ENCODE measurements at regions not wholly inside any gene's neighbourhood (a gene's known extent, or its start where the extent isn't known, plus 50 kb on each side); places are given as distances from the start of the nearest gene placed in this dataset.
A peak's percentile ranks its signal among the peaks of the same experiment; 100 is the strongest.

DNA sequence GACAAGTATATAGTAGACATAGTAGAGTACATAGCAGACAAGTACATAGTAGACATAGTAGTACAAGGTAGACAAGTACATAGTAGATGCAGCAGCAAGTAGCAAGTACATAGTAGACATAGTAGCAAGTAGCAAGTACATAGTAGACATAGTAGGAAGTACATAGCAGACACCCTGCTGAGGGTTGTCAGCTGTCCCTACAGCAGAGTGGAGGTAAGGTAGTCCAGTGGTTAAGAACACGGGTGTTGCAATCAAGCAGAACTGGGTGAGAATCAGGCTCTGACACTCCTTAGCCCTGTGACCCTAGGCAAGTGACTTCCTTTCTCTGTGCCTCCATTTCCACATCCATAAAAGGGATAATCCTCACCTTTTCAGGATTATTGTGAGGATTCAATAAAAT, 94.7 kb downstream of the NOG start:
- H4K91ac ChIP-seq (ENCODE audit: low read depth, low read length, poor library complexity): no peak overlapping the region
- H3K79me1 ChIP-seq (ENCODE audit: low read depth, low read length): no peaks in the 10 kb centered on the region
- H3K4me1 ChIP-seq (ENCODE audit: control insufficient read depth in 2 of 2, insufficient read depth in 1 of 2, low read depth in 1 of 2, low read length in 2 of 2): no peaks in the 10 kb centered on the region
- no peak overlapping the region for H2BK120ac ChIP-seq (ENCODE audit: low read depth, low read length)
- no peak overlapping the region for H3K18ac ChIP-seq (ENCODE audit: low read length)
- no peaks in the 10 kb centered on the region for H3K9me3 ChIP-seq (replicated peaks in 1 of 2; ENCODE audit: control insufficient read depth in 2 of 2, insufficient read depth in 1 of 2, low read depth in 1 of 2, low read length in 2 of 2)
- H3K27me3 ChIP-seq (ENCODE audit: control insufficient read depth in 3 of 3, insufficient read depth in 3 of 3, low read depth in 1 of 3, low read length in 3 of 3): peaks cover 0 to 6% (median 0%) of the 10 kb centered on the region in 3 experiments
- no peak overlapping the region for H2BK5ac ChIP-seq (ENCODE audit: low read length)
- no peak overlapping the region for H2BK12ac ChIP-seq (ENCODE audit: low read length)
- no peak overlapping the region for H3K4ac ChIP-seq (ENCODE audit: low read length)
- H2AFZ ChIP-seq (ENCODE audit: low read length): no peak overlapping the region
- H3K4me3 ChIP-seq (ENCODE audit: low read length in 2 of 2): no peak overlapping the region
- no peak for DNase-seq (ENCODE audit: low spot score)
- no CpG with 5 or more reads among the region's 1 CpG for WGBS, 2 donors (ENCODE audit: extremely low coverage in 2 of 2, insufficient read length in 2 of 2, insufficient replicate concordance in 1 of 2)
- H3K14ac ChIP-seq (ENCODE audit: low read length): no peak overlapping the region
- no peak overlapping the region for H3K9ac ChIP-seq (ENCODE audit: low read depth, low read length, poor library complexity)
- no peaks in the 10 kb centered on the region for H3K36me3 ChIP-seq (replicated peaks in 1 of 2; ENCODE audit: control insufficient read depth in 2 of 2, insufficient read depth in 2 of 2, low read length in 2 of 2)
- no peak overlapping the region for H2AK5ac ChIP-seq (ENCODE audit: low read depth, low read length)
- H4K8ac ChIP-seq (ENCODE audit: low read depth, low read length): no peak overlapping the region
- no peak overlapping the region for H2BK15ac ChIP-seq (ENCODE audit: low read length)
- H3K4me2 ChIP-seq (ENCODE audit: insufficient read depth, low read length, poor library complexity, severe bottlenecking): no peak overlapping the region
- H3K23ac ChIP-seq (ENCODE audit: low read depth, low read length, poor library complexity): no peak overlapping the region
- no peak overlapping the region for H3K27ac ChIP-seq (replicated peaks; ENCODE audit: low read length)

DNA sequence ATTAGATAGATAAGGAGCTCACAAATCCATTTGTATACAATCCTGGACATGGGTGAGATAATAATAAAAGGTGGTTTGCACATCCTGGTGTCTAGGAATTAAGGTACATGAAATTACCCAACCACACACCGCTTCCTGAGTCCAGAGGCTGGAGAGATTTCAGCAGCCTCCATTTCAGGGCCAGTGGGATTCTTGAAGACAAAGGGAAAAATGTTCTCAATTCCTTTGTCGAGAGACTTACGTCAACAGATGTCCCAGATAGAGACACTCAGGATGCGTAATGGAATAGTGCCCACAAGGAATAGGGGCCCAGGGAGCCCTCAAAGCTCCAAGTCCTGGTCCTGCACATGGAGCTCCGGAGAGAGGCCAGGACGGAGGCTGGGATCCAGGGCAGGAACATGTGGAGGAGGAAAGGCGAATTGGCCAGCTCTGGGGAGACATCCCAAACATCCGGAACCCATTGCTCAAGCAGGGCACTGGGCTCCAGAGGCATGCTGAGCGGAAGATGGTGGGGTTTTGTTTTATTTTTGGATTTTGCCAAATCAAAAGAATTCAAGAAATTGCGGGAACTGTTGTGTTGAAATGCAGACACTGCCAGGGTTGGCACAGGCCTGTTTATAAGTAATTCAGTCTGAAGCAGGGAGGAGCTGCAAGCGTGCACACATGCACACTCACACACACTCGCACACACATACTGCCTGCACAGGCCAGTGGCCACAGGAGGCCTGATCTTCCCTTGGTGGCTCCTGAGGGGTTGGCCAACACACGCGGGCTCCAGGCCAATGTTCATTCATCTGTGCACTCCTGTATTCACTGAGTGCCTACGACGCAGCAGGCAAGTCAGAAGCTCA, 97.2 kb downstream of the NOG start:
- DNase-seq (ENCODE audit: low spot score): no peak
- Histone ChIP-seq H3K4me1 (ENCODE audit: control insufficient read depth in 2 of 2, insufficient read depth in 1 of 2, low read depth in 1 of 2, low read length in 2 of 2) (no peaks in the 10 kb centered on the region), H3K14ac (ENCODE audit: low read length) (no peak overlapping the region), H3K36me3 (replicated peaks in 1 of 2; ENCODE audit: control insufficient read depth in 2 of 2, insufficient read depth in 2 of 2, low read length in 2 of 2) (no peaks in the 10 kb centered on the region), H2AFZ (ENCODE audit: low read length) (no peak overlapping the region), H2BK12ac (ENCODE audit: low read length) (no peak overlapping the region), H3K4ac (ENCODE audit: low read length) (no peak overlapping the region), H3K9ac (ENCODE audit: low read depth, low read length, poor library complexity) (no peak overlapping the region), H2BK5ac (ENCODE audit: low read length) (no peak overlapping the region), H2AK5ac (ENCODE audit: low read depth, low read length) (no peak overlapping the region), H3K18ac (ENCODE audit: low read length) (peak overlapping the region; percentile 54), H3K4me3 (ENCODE audit: low read length in 2 of 2) (no peak overlapping the region), H3K27ac (replicated peaks; ENCODE audit: low read length) (no peak overlapping the region), H4K8ac (ENCODE audit: low read depth, low read length) (no peak overlapping the region), H2BK15ac (ENCODE audit: low read length) (no peak overlapping the region), H2BK120ac (ENCODE audit: low read depth, low read length) (no peak overlapping the region), H3K4me2 (ENCODE audit: insufficient read depth, low read length, poor library complexity, severe bottlenecking) (no peak overlapping the region), H3K9me3 (replicated peaks in 1 of 2; ENCODE audit: control insufficient read depth in 2 of 2, insufficient read depth in 1 of 2, low read depth in 1 of 2, low read length in 2 of 2) (no peaks in the 10 kb centered on the region), H3K23ac (ENCODE audit: low read depth, low read length, poor library complexity) (no peak overlapping the region), H3K27me3 (ENCODE audit: control insufficient read depth in 3 of 3, insufficient read depth in 3 of 3, low read depth in 1 of 3, low read length in 3 of 3) (peaks cover 0 to 3% (median 0%) of the 10 kb centered on the region in 3 experiments), H4K91ac (ENCODE audit: low read depth, low read length, poor library complexity) (no peak overlapping the region), H3K79me1 (ENCODE audit: low read depth, low read length) (no peaks in the 10 kb centered on the region)
- no CpG with 5 or more reads among the region's 16 CpGs for WGBS, 2 donors (ENCODE audit: extremely low coverage in 2 of 2, insufficient read length in 2 of 2, insufficient replicate concordance in 1 of 2)

DNA sequence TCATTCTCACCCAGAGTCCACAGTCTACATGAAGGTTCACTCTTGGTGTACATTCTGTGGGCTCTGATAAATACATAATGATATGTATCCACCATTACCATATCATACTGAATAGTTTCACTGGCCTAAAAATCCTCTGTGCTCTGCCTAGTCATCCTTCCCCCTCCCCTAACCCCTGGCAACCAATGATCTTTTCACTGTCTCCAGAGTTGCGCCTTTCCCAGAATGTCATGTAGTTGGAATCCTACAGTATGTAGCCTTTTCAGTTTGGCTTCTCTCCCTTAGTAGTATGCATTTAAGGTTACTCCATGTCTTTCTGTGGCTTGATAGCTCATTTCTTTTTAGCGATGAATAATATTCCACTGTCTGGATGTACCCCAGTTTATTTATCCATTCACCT, 101.3 kb downstream of the NOG start:
- H2BK12ac ChIP-seq (ENCODE audit: low read length): no peak overlapping the region
- H3K18ac ChIP-seq (ENCODE audit: low read length): no peak overlapping the region

DNA sequence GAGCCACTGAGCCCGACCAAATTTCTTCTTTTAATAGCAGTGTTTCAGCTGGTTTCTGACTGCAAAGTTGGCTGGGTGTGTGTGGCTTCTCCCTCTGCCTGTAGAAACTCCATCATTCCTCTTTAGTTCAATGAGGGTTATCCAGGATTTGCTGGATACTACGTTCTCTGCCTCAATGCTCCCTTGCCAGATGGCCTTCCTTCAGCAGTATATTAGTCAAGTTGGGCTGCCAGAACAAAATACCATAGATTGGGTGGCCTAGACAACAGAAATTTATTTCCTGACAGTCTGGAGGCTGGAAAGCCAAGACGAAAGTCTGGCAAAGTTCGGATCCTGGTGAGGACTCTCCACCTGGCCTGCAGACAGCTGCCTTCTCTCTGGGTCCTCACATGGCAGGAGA, 103.7 kb downstream of the NOG start:
- H2BK5ac ChIP-seq (ENCODE audit: low read length): no peak overlapping the region
- no CpG with 5 or more reads among the region's 4 CpGs for WGBS, 2 donors (ENCODE audit: extremely low coverage in 2 of 2, insufficient read length in 2 of 2, insufficient replicate concordance in 1 of 2)

More for the DNA sequence above, 101.3 kb downstream of the NOG start:
- peaks cover 0 to 6% of the 10 kb centered on the region in 2 donors for H3K4me1 ChIP-seq (ENCODE audit: control insufficient read depth in 2 of 2, insufficient read depth in 1 of 2, low read depth in 1 of 2, low read length in 2 of 2)
- no peaks in the 10 kb centered on the region for H3K36me3 ChIP-seq (replicated peaks in 1 of 2; ENCODE audit: control insufficient read depth in 2 of 2, insufficient read depth in 2 of 2, low read length in 2 of 2)
- H3K4me2 ChIP-seq (ENCODE audit: insufficient read depth, low read length, poor library complexity, severe bottlenecking): no peak overlapping the region
- no peak overlapping the region for H3K27ac ChIP-seq (replicated peaks; ENCODE audit: low read length)
- H3K27me3 ChIP-seq (ENCODE audit: control insufficient read depth in 3 of 3, insufficient read depth in 3 of 3, low read depth in 1 of 3, low read length in 3 of 3): peaks cover 0 to 9% (median 0%) of the 10 kb centered on the region in 3 experiments
- no peak overlapping the region for H3K9ac ChIP-seq (ENCODE audit: low read depth, low read length, poor library complexity)
- H3K9me3 ChIP-seq (replicated peaks in 1 of 2; ENCODE audit: control insufficient read depth in 2 of 2, insufficient read depth in 1 of 2, low read depth in 1 of 2, low read length in 2 of 2): no peaks in the 10 kb centered on the region
- no peak overlapping the region for H2BK120ac ChIP-seq (ENCODE audit: low read depth, low read length)
- no peak overlapping the region for H3K23ac ChIP-seq (ENCODE audit: low read depth, low read length, poor library complexity)
- no peak overlapping the region for H4K91ac ChIP-seq (ENCODE audit: low read depth, low read length, poor library complexity)
- H2AFZ ChIP-seq (ENCODE audit: low read length): no peak overlapping the region
- H3K4me3 ChIP-seq (ENCODE audit: low read length in 2 of 2): no peak overlapping the region
- H3K4ac ChIP-seq (ENCODE audit: low read length): no peak overlapping the region
- no peak for DNase-seq (ENCODE audit: low spot score)
- WGBS, 2 donors (ENCODE audit: extremely low coverage in 2 of 2, insufficient read length in 2 of 2, insufficient replicate concordance in 1 of 2): no CpG with 5 or more reads among the region's 2 CpGs
- no peak overlapping the region for H2BK5ac ChIP-seq (ENCODE audit: low read length)
- no peak overlapping the region for H2AK5ac ChIP-seq (ENCODE audit: low read depth, low read length)
- H2BK15ac ChIP-seq (ENCODE audit: low read length): no peak overlapping the region
- no peaks in the 10 kb centered on the region for H3K79me1 ChIP-seq (ENCODE audit: low read depth, low read length)
- H3K14ac ChIP-seq (ENCODE audit: low read length): no peak overlapping the region
- no peak overlapping the region for H4K8ac ChIP-seq (ENCODE audit: low read depth, low read length)

More for the DNA sequence above, 103.7 kb downstream of the NOG start:
- Histone ChIP-seq H3K18ac (ENCODE audit: low read length) (no peak overlapping the region), H2AK5ac (ENCODE audit: low read depth, low read length) (no peak overlapping the region), H3K79me1 (ENCODE audit: low read depth, low read length) (no peaks in the 10 kb centered on the region), H3K9me3 (replicated peaks in 1 of 2; ENCODE audit: control insufficient read depth in 2 of 2, insufficient read depth in 1 of 2, low read depth in 1 of 2, low read length in 2 of 2) (no peaks in the 10 kb centered on the region), H3K4ac (ENCODE audit: low read length) (no peak overlapping the region), H3K9ac (ENCODE audit: low read depth, low read length, poor library complexity) (no peak overlapping the region), H3K4me3 (ENCODE audit: low read length in 2 of 2) (no peak overlapping the region), H4K91ac (ENCODE audit: low read depth, low read length, poor library complexity) (no peak overlapping the region), H3K4me1 (ENCODE audit: control insufficient read depth in 2 of 2, insufficient read depth in 1 of 2, low read depth in 1 of 2, low read length in 2 of 2) (peaks cover 0 to 10% of the 10 kb centered on the region in 2 donors), H3K23ac (ENCODE audit: low read depth, low read length, poor library complexity) (no peak overlapping the region), H2BK120ac (ENCODE audit: low read depth, low read length) (no peak overlapping the region), H4K8ac (ENCODE audit: low read depth, low read length) (no peak overlapping the region), H3K27ac (replicated peaks; ENCODE audit: low read length) (no peak overlapping the region), H2AFZ (ENCODE audit: low read length) (no peak overlapping the region), H3K4me2 (ENCODE audit: insufficient read depth, low read length, poor library complexity, severe bottlenecking) (no peak overlapping the region), H3K36me3 (replicated peaks in 1 of 2; ENCODE audit: control insufficient read depth in 2 of 2, insufficient read depth in 2 of 2, low read length in 2 of 2) (no peaks in the 10 kb centered on the region), H2BK12ac (ENCODE audit: low read length) (no peak overlapping the region), H3K27me3 (ENCODE audit: control insufficient read depth in 3 of 3, insufficient read depth in 3 of 3, low read depth in 1 of 3, low read length in 3 of 3) (peaks cover 0 to 7% (median 0%) of the 10 kb centered on the region in 3 experiments), H2BK15ac (ENCODE audit: low read length) (no peak overlapping the region), H3K14ac (ENCODE audit: low read length) (no peak overlapping the region)
- DNase-seq (ENCODE audit: low spot score): no peak

Measured in neuronal stem cell (in vitro differentiated cells).